ENCODE measurements at regions not wholly inside any gene's neighbourhood (a gene's known extent, or its start where the extent isn't known, plus 50 kb on each side); places are given as distances from the start of the nearest gene placed in this dataset.

- DNase-seq = peak; percentile 9
These were observed 149.4 kb upstream of the ZMIZ1 start for GRCh38 chr10:78919181-78919966.

- DNase-seq = no peak
These were observed 148.8 kb upstream of the ZMIZ1 start for GRCh38 chr10:78920011-78920410.

GRCh38 chr10:78921895-78922294 lies 146.9 kb upstream of the ZMIZ1 start:
- no peak for DNase-seq

GRCh38 chr10:78923647-78924318 lies 145.0 kb upstream of the ZMIZ1 start:
- no peak for DNase-seq

- DNase-seq = no peak
These were observed 144.3 kb upstream of the ZMIZ1 start for GRCh38 chr10:78924319-78925003.

GRCh38 chr10:78925275-78925674 lies 143.5 kb upstream of the ZMIZ1 start:
- no peak for DNase-seq

- peak; percentile 54 for DNase-seq
These were observed 142.9 kb upstream of the ZMIZ1 start for GRCh38 chr10:78925800-78926319.

- no peak for DNase-seq
These were observed 141.3 kb upstream of the ZMIZ1 start for GRCh38 chr10:78927257-78927995.

GRCh38 chr10:78928330-78928729 lies 140.4 kb upstream of the ZMIZ1 start:
- no peak for DNase-seq

- no peak for DNase-seq
These were observed 139.2 kb upstream of the ZMIZ1 start for GRCh38 chr10:78929541-78929940.

- DNase-seq = no peak
These were observed 137.3 kb upstream of the ZMIZ1 start for GRCh38 chr10:78931321-78932053.

- no peak for DNase-seq
These were observed 136.7 kb upstream of the ZMIZ1 start for GRCh38 chr10:78932054-78932386.

- no peak for DNase-seq
These were observed 135.9 kb upstream of the ZMIZ1 start for GRCh38 chr10:78932861-78933260.

GRCh38 chr10:78933828-78934531 lies 134.8 kb upstream of the ZMIZ1 start:
- no peak for DNase-seq

- no peak for DNase-seq
These were observed 134.3 kb upstream of the ZMIZ1 start for GRCh38 chr10:78934532-78934898.

GRCh38 chr10:78934994-78935602 lies 133.7 kb upstream of the ZMIZ1 start:
- DNase-seq = no peak

- DNase-seq = no peak
These were observed 132.9 kb upstream of the ZMIZ1 start for GRCh38 chr10:78935697-78936407.

- no peak for DNase-seq
These were observed 132.1 kb upstream of the ZMIZ1 start for GRCh38 chr10:78936412-78937342.

- DNase-seq = no peak
These were observed 131.4 kb upstream of the ZMIZ1 start for GRCh38 chr10:78937393-78937792.

Measured in hematopoietic multipotent progenitor cell treated with erythropoietin and hydrocortisone succinate and interleukin-3 and kit ligand, for 6 days (in vitro differentiated cells).